HG02623 (cell line): ENCODE measurements at regions not wholly inside any gene's neighbourhood (a gene's known extent, or its start where the extent isn't known, plus 50 kb on each side); places are given as distances from the start of the nearest gene placed in this dataset.

Experiments used
- ATAC-seq: cut with Tn5 transposase; IDR thresholded peaks from one replicate; pipeline ENCODE4 v1.9.1; 2021; ENCODE audit warnings: moderate library complexity; ENCODE audit not compliant: unreplicated experiment

DNA sequence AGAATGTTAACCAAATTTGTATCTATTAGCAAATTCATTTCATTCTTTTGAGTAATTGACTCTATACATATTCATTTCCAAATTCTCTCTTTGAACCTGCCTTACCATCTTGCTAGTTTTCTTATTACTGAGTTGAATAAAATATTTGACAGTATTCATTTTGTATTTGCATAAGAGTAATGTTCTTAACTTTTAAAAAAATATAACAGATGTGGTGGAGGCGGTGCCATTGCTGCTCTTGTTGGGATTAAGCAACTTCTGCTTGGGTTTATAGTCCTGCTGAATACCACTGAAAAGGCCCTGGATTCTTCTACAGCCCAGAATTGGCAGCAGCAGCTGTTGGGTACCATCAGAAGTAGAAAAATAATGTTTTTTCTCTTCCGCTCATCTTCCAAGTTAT, 148.9 kb upstream of the PEX5L start:
- ATAC-seq, result no peak

DNA sequence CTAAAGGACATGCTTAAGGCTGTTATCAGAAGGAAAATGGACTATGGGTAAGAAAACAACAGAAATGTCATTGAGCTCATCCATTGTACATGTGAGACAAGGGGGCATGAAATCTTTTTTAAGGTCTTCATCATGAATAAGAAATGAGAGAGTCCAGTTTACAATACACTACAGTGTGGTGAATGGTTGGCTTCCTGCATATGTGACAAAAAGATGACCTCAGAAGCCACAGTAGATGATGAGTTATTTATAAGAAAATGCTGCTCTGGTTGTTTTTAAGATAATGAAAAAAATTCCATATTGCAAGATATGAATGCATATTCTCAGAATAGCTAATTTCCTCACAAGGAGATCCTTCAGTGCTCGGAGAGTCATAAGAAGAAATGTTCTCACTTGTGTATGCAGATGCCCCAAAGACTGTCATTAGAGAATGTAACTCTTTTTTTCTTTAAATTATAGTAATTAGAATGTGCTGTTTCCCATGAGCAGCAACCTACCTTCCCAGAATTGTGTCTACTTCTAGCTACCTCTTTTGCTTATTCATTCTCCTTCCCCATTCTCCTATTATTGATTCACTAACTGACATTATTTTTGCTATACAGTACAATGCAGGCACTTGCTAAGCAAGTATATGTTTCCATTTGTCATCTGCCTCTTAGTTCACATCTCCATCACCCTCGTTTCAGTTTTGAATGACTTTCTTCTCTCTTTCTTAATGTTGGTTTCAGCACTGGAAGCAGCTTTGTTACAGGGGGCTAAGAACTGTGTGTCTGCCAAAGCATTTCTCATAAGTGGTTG, 152.0 kb upstream of the PEX5L start:
- no peak for ATAC-seq

DNA sequence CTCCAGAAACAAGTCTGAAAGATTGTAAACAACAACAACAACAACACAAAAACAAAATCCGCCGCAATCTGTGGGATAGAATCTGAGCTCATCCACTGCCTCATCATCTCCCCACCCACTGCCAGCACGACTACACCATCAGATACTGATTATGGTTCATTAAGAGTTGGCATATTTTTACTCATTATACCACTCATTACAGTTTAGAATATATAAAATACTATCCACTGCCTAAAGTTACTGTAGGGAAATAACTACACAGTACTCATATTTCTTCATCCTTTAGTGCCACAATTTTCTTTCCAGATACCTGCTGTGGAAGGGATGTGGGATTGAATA, 152.5 kb upstream of the PEX5L start:
- ATAC-seq, result no peak

DNA sequence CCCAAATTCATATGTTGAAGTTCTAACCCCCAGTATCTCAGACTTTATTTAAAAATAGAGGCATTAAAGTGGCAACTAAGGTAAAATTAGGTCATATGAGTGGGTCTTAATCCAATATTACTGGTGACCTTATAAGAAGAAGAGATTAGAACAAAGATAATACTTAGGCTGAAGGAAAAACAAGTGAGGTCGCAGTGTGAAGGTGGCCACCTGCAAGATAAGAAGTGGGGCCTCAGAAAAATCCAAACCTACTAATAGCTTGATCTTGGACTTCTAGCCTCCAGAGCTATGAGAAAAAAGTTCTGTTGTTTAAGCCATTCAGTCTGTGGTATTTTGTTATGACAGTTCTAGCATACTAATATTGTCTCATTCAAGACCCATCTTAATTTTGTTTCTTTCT, 159.9 kb upstream of the PEX5L start:
- no peak for ATAC-seq

DNA sequence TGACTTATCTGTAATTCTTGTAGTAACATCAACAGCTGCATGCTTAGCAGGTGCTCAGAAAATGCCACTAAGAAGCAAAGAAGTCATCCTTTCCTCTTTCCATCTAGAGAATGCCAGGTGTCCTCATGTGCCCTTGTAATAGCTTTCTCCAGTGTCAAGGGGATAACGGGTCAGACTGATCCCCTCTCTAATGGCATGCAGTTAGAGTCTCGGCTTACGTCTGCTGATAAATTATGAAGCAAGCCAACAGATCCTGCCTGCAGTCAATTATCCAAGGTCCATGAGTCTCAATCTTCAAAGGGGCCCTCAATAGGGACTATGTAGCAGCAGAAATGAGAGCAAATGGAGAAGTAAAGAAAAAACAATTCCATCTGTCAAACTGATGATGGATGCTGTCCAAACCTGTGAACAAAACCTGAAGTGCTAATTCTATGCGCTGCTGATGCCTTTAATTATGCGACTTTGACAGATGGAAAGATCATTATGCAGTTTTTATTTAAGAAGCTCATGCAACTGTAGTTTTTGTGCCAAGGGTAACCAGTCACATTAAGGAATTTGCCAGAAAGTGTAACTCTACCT, 162.8 kb upstream of the PEX5L start:
- no peak for ATAC-seq

DNA sequence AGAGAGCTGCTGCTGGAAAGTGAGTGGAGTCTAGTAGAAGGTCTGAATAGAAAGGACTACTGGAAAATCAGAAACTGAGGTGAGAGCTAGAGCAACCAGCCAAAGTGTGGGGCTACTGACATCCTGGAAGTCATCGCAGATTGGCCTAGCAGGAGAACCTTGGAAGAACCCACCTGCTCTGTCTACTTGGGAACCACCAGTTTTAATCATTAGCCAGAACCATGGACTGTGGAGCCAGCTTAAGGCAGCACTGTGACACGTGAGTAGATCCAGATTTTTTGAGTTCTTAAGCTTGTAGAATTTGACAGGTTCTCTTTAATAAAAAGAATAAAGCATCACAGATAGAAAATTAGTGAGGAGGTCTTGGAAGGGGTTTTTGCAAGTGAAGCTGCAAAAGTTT, 179.1 kb upstream of the PEX5L start:
- ATAC-seq, result no peak

DNA sequence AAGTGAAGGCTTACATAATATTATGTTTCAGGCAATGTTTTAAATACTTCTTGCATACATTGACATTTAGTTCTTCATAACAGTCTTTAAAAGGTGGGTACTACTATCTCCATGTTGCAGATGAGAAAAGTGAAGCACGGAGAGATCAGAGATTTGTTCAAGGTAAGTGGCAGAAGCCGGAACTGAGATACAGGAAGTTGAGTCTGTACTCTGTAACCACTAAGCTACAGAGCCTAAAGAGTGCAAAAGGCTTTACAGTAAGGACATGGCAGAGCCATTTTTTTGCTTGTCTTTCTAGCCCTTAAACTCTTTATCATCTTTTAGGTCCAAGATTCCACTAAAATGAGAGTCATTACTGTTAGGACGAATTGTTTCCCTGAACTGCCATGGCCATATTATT, 186.5 kb upstream of the PEX5L start:
- ATAC-seq, result no peak

DNA sequence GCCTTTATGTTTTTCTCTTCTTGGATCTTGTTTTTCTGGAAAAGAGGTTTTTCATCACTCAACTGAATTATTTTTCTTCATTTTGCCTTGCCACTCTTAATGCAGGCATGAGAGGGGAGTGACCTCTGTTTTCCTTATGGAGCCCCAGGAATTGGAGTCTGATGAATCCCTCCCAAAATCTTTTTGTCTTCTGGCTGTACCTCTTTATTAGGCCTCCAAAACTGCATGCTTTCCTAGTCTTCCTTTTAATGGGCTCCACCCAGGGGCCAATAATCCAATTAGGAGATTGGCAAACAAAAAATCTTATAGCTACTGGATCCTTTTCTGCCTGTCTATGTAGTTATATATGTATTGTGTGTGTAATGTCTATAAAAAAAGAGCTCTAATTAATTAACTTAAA, 192.4 kb upstream of the PEX5L start:
- no peak for ATAC-seq

DNA sequence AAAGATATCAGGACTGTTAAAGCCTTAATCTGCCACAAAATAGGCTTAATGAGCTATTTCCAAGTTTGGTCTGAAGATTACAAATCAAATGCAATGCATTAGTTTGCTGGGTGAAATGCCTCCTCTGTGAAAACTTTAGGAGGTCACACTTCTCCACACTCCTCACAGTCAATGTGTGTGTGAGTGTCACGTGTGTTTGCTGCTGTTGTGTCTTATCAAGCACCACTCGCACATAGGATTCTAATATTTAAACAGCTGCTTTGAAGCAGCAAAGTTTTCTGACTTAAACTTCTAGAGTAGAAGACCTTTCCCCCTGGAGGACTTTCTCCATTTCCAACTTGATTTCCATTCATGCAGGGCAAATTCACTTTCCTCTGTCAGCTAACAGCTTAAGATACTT, 203.2 kb upstream of the PEX5L start:
- no peak for ATAC-seq

DNA sequence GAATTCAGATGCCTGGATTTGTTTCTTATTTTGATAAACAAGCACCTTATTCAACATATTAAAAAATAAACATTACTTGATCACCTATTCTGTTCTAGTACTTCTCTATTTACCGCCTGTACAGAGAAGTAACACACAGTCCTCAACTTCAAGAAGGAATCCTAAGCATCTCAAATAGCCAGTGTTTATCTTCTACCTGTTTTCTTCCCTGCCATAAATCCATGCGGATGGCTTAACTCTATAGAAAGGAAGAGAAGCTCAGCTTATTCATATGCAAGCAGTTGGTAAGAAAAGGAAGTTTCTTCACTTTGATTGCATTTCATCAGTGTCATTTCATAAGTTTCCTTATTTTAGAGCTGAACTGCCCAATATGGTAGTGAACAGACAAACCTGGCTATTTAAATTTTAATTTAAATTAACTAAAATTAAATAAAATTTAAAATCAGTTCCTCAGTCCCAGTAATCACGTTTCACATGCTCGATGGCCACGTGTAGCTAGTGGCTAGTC, 210.0 kb upstream of the PEX5L start:
- ATAC-seq, result no peak

DNA sequence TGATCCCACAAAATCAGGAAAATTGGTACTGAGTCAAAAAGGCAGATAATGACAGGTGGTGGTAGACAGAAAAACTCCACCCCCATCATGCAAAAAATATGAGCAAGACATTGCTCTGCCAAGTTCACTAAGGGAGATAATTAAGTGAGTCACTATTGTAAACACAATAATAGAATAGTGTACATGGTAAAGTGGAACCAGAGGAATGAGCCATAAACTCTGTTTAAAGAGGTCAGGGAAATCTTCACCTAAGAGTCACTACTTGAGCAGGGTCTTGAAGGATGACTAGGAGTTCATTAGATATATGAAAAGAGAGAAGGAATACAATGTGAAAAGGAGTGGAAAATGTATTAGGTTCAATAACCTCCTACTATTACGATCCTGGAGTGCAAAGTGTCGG, 213.4 kb upstream of the PEX5L start:
- no peak for ATAC-seq

DNA sequence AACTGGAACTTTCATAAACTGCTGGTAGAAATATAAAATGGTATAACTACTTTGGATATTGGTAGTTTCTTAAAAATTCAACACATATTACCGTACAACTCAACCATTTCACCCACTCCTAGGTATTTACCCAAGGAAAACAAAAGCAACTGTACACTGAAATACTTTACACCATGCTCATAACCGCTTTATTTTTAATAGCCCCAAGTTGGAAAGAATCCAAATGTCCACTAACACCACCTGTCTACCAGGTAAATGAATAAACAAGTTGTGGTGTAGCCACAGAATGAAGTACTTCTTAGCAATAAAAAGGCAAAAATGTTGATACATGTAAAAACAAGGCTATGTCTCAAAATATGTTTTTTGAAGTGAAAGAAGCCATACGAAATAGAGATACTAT, 215.9 kb upstream of the PEX5L start:
- no peak for ATAC-seq

DNA sequence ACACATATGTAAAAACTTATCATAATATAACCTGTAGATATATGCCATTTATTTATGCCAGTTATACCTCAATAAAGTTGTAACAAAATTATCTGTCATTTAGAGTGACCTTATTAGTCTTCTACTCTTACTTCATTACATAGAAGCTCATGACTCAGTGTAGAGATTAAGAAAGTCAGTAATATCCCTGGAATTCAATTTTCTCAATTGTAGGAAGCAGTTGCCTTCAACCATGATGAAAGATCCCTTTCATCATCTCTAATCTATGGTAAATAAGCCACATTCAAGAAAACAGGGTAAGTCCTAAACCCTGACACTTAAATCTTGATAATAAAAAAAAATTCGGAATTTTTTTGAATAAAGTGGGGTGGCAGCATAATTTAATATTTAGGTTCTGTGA, 216.5 kb upstream of the PEX5L start:
- no peak for ATAC-seq

DNA sequence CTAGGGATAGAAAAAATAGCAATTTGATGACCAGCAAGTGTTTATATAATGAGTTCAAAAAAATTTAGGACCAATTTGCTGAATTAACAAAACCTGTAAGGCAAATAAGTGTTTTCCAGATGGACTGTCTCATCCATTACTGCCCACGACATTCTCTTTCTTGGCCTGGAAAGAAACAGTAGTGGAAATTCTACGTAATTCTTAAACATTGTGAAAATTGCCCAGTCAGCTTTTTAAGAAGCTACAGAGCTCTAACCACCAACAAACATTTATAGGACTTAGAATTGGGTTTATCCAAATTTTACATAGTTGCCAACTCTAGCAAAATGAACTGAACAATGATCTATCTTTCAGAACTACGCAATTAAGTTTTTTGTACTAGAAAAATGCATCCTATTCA, 227.7 kb upstream of the PEX5L start:
- ATAC-seq, result no peak

DNA sequence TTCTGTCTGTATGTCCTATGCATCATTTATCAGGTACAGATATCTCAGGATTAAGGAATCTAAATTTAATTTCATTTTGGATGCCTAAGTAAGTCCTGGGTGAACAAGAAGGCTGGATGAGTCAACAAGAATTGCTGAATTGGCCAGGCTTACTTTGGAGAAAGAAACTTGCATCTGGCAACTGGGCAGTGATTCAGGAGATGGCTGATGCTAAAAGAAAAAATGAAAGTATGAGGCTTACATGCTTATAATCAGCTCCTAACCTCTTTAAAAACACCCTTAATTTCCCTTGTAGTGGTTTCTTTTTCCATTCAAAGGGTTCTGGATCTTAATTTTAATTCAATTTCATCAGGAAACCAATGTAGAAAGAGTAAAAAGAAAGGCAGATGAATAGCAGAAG, 228.8 kb upstream of the PEX5L start:
- ATAC-seq, result no peak

DNA sequence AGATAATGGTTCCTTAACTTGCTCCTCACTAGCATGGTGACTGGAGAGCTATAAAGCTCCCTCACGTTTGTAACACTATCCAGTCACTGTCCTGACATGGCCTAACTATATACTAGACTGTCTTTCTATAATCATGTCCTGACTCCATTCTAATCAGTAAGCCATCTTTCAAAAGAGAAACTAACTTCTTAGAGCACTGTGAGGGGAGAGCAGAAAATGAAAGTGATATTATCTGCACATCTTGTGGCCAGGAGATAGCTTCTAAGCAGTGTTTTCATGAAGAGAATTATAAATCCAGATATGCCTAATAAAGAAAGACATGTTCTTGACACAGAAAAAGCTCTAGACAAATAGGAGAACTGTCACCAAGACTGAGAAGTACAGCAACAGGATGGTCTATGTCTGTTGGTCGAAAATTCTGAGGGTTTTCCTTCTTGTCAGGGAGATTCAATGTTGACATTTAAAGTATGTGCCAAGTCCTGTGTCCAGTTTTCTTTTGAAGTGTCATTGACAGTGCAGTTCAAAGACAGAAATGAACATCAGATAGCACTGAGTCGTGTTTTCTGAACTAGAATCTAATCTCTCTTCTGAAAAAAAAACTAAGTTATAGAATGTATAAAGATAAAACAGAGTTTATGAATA, 230.6 kb upstream of the PEX5L start:
- ATAC-seq, result peak; percentile 100

DNA sequence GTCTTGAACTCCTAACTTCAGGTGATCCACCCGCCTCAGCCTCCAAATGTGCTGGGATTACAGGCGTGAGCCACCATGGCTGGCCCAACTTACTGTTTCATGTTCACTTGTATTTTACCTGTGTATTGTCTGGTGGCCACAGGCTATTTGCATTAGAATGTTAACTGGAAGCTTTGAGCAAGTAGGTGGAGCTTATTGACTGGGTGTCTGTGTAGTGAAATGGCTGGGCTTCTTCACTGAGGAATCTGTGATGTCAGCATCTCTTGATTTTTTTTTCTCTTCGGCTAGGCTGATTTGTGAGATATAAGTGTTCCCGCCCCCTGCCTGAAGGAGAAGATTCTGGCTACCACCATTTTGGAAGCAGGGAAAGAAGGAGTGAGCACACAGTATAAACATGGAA, 237.8 kb upstream of the PEX5L start:
- ATAC-seq, result no peak

DNA sequence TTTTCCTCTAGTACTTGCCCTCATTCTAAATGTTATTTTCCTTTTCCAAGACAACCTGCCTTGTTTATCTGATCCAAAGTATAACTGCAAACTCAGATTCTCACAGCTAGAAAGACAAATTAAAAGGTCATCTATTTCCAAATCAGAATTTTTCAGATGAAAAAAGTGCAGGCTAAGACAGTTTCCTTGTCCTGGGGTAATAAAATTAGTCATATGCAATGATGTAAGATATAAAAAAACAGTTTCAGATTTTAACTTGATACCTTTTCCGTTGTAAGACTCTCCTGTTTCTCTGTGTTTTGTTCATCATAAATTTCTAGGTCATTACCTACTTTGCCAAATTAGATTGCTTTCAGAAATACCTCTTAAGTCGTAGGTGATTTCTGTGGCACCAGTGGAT, 238.4 kb upstream of the PEX5L start:
- ATAC-seq, result no peak

DNA sequence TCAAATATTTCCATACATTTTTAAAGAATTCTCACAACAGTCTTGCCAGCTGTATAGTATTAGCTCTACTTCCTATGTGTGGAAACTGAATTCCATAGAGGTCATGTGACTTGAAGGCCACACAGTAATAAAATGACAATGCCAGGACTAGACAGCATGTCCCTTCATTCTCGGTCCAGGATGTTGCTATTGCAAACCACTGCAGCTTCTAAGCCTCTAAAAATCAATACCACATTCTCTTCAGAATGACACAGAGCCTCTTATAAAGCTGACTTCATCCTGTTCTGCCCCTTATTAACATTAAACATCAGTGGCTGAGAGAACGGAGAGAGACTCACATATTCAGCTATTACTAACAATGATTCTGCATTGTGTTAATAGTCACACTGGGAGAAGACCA, 240.3 kb upstream of the PEX5L start:
- ATAC-seq, result no peak

DNA sequence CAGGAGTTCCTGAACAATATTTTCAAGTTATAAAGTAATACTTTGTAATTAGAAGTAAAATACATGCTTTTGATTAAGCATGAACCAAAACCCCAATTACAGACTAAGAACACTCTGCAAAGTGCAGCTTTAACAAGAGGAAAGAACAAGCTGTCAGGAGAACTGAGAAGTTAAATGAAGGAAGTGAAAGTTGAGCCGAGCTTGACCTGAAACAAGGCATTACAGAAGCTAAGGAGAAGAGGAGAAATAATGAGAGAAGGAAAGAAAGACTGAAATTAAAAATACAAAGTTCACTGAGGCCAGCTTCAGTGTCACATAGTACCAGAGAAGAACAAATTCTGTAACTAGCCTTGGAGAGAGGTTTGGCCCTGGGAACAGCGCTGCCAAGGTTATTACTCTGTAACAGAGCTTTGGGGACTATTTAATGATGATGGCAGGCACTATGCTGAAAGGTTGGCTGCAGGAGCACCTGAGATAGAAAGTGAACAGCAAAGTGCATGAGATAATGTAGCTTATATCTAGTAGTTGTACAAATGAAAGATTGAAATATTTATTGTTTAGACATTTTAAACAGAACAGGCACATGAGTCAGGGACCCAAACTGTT, 241.9 kb upstream of the PEX5L start:
- ATAC-seq, result peak; percentile 97

DNA sequence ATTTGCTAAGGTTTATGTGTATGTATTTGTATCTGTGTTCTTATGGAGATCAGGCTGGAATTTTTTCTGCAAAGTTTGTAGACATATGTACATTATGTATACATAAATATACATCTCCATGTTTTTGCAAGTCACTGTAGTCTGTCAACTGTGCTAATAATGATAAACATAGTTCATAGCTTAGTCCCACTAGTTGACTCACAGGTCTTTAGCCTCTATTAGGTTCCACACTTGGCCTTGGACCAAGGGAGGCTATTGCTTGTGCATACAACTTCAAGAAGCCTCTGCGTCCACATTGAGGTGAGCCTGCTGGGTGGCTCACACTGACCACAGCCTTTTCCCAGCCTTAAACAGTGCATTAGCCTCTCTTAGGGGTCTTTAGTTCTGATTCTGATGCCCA, 243.8 kb upstream of the PEX5L start:
- ATAC-seq, result no peak

DNA sequence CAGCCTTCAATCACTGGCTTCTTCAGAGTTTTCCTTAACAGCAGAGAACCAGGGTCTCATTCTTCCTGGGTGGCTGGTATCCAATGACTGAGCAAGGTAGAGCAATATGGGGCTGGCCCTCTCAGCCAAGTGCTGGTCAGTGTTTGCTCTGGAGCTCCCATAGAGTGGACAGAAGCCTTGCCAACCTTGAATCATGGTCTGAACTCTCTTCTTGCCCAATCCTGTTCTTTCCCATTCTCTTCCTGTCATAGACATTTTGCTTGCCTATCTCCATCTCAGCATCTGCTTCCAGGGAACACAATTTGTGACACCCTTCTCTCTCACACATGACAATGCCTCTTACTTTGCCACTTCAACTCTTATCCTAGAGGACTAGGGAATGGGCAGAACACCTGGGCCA, 245.6 kb upstream of the PEX5L start:
- ATAC-seq, result no peak
